Testis (tissue), 2 donors: ENCODE measurements at regions not wholly inside any gene's neighbourhood (a gene's known extent, or its start where the extent isn't known, plus 50 kb on each side); places are given as distances from the start of the nearest gene placed in this dataset.
"Not testable (repeated sequence)": the region's sequence is repeated elsewhere in the genome, so short reads cannot be mapped to it uniquely, and the experiment has no call there.

Experiments
- DNase-seq: peaks from one replicate; pipeline ENCODE4 v3.0.0-alpha.2; 2019
- H3K27ac ChIP-seq, 2 donors: fragments of 200-600 bp; sonication (generic); one replicate each; pipeline ENCODE4 v1.5.1; 2019
- H3K27me3 ChIP-seq: fragments of 200-600 bp; sonication (generic); one replicate; pipeline ENCODE4 v1.5.1; 2019
- H3K36me3 ChIP-seq: fragments of 200-600 bp; sonication (generic); one replicate; pipeline ENCODE4 v1.5.1; 2017; ENCODE audit warnings: low read depth; ENCODE audit errors: missing control alignments
- H3K4me1 ChIP-seq: fragments of 200-600 bp; sonication (generic); one replicate; pipeline ENCODE4 v1.5.1; 2019
- H3K4me3 ChIP-seq, 2 donors: fragments of 200-600 bp; sonication (generic); one replicate each; pipeline ENCODE4 v1.5.1; 2017 to 2019
- H3K9me3 ChIP-seq: fragments of 200-600 bp; sonication (generic); one replicate; pipeline ENCODE4 v1.5.1; 2017
- CTCF ChIP-seq, 3 experiments: fragments of 450-650 bp in 2 of 3; fragments of 200-600 bp in 1 of 3; sonication (generic) in 1 of 3; IDR thresholded peaks; one replicate each; pipeline ENCODE4 v1.5.1; 2016 to 2019; ENCODE audit warnings: antibody characterized with exemption in 3 of 3, mild to moderate bottlenecking in 2 of 3, moderate library complexity in 1 of 3
- POLR2A ChIP-seq: fragments of 450-650 bp; IDR thresholded peaks from one replicate; pipeline ENCODE4 v1.6.1; 2017; ENCODE audit warnings: antibody characterized with exemption, mild to moderate bottlenecking, moderate library complexity
- WGBS, 2 donors: methylation state at CpG; one replicate each; pipeline ENCODE4 v1.1.5; 2018; 5-methylcytosine and 5-hydroxymethylcytosine counted together
- intact Hi-C: fragments of 100-400 bp; cut with DNase I; formaldehyde crosslinking; loops from one replicate; pipeline ENCODE4 v1.15.1; 2023; ENCODE audit warnings: low total_unique reads

GRCh38 chr2:184413221-184413620, 185.1 kb upstream of the ZNF804A start:
- Histone ChIP-seq H3K4me3 (no peak overlapping the region), H3K36me3 (no peaks in the 10 kb centered on the region), H3K4me1 (no peaks in the 10 kb centered on the region), H3K27me3 (no peaks in the 10 kb centered on the region), H3K27ac (no peak overlapping the region), H3K9me3 (no peaks in the 10 kb centered on the region)
- WGBS, 2 donors: 72 to 79% methylated on average over 2 of the region's 2 CpGs
- DNase-seq: no peak
- intact Hi-C loops: no loop called here
- TF ChIP-seq POLR2A: no peak

- Histone ChIP-seq H3K4me1 (no peaks in the 10 kb centered on the region), H3K9me3 (no peaks in the 10 kb centered on the region), H3K27ac (no peak overlapping the region), H3K27me3 (no peaks in the 10 kb centered on the region), H3K36me3 (no peaks in the 10 kb centered on the region), H3K4me3 (no peak overlapping the region)
- 61 to 62% methylated on average over 1 of the region's 1 CpG for WGBS, 2 donors
- TF ChIP-seq CTCF (IDR thresholded peaks at IDR 0.05): no peak
- DNase-seq: no peak
- intact Hi-C loops: no loop called here
Measured at GRCh38 chr2:184413671-184414229, 184.6 kb upstream of the ZNF804A start.

GRCh38 chr2:184416146-184416913, 182.0 kb upstream of the ZNF804A start:
- 81 to 92% methylated on average over 6 of the region's 6 CpGs for WGBS, 2 donors
- Histone ChIP-seq H3K36me3 (no peaks in the 10 kb centered on the region), H3K4me1 (no peaks in the 10 kb centered on the region), H3K9me3 (no peaks in the 10 kb centered on the region), H3K27ac (no peak overlapping the region), H3K27me3 (no peaks in the 10 kb centered on the region), H3K4me3 (no peak overlapping the region)
- intact Hi-C loops: no loop called here
- TF ChIP-seq CTCF (IDR thresholded peaks at IDR 0.05) (no peak), POLR2A (no peak)
- DNase-seq: no peak

GRCh38 chr2:184419744-184420143, 178.6 kb upstream of the ZNF804A start:
- no peaks in the 10 kb centered on the region for H3K4me1 ChIP-seq
- H3K9me3 ChIP-seq: no peaks in the 10 kb centered on the region
- H3K27ac ChIP-seq: no peak overlapping the region
- WGBS, 2 donors: 69 to 73% methylated on average over 2 of the region's 2 CpGs
- no peak overlapping the region for H3K4me3 ChIP-seq
- DNase-seq: no peak
- intact Hi-C loops: no loop called here
- no peaks in the 10 kb centered on the region for H3K27me3 ChIP-seq
- H3K36me3 ChIP-seq: no peaks in the 10 kb centered on the region
- TF ChIP-seq CTCF (IDR thresholded peaks at IDR 0.05) (no peak), POLR2A (no peak)

DNA sequence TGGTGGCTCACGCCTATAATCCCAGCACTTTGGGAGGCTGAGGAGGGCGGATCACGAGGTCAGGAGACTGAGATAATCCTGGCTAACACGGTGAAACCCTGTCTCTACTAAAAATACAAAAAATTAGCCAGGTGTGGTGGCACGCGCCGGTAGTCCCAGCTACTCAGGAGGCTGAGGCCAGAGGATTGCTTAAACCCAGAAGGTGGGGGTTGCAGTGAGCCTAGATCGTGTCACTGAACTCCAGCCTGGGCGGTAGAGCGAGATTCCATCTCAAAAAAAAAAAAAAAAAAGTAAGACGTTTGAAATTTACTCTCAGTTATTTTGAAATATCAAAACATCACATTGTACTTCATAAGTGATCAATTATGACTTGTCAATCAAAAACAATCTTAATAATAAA, 176.9 kb upstream of the ZNF804A start:
- DNase-seq, H3K36me3 ChIP-seq, H3K9me3 ChIP-seq, intact Hi-C loops, H3K4me1 ChIP-seq, H3K27ac ChIP-seq, H3K27me3 ChIP-seq, H3K4me3 ChIP-seq: not testable (repeated sequence)
- 74 to 86% methylated on average over 11 of the region's 11 CpGs for WGBS, 2 donors

DNA sequence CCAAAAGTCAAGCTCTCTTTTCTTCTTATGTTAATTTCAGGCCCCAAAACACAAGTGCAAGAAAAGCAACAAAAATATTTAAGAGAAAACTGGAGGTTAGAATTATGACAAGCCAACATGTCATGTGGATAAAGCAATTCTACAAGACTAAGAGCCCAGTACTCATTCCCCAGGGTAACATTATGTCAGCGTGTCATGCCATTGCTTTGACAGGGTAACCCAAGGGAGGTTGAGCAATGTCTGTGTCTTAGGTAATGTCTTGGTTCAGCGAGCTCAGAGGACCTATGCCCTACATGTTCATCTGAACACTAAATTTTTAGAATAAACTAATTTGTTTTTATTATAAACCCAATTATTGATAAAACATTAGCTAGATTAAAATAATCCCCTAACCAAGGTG, 173.2 kb upstream of the ZNF804A start:
- Histone ChIP-seq H3K9me3 (no peaks in the 10 kb centered on the region), H3K27ac (no peak overlapping the region), H3K36me3 (no peaks in the 10 kb centered on the region), H3K4me3 (no peak overlapping the region), H3K4me1 (no peaks in the 10 kb centered on the region), H3K27me3 (no peaks in the 10 kb centered on the region)
- no peak for DNase-seq
- intact Hi-C loops: no loop called here
- TF ChIP-seq POLR2A: no peak
- no peak for TF ChIP-seq CTCF (IDR thresholded peaks at IDR 0.05)
- WGBS, 2 donors: 62 to 90% methylated on average over 2 of the region's 2 CpGs
